RWPE2 (cell line): ENCODE measurements at regions not wholly inside any gene's neighbourhood (a gene's known extent, or its start where the extent isn't known, plus 50 kb on each side); places are given as distances from the start of the nearest gene placed in this dataset.

Source experiments
- ATAC-seq: fragments of 200-7000 bp; cut with Tn5 transposase; 3 replicates; pipeline ENCODE4 v1.9.1; 2021; ENCODE audit warnings: low read depth
- DNase-seq: peaks from one replicate; pipeline ENCODE4 v3.0.0-alpha.2; 2020; ENCODE audit warnings: low spot score
- H3K27ac ChIP-seq: fragments of 450-650 bp; 2 replicates; pipeline ENCODE4 v1.5.1; 2017; ENCODE audit warnings: mild to moderate bottlenecking; ENCODE audit not compliant: poor library complexity, severe bottlenecking
- H3K27me3 ChIP-seq: fragments of 250-450 bp; sonication (Bioruptor Pico); 2 replicates; pipeline ENCODE4 v1.5.1; 2021; ENCODE audit warnings: mild to moderate bottlenecking, moderate library complexity; ENCODE audit not compliant: insufficient read depth, poor library complexity, severe bottlenecking
- H3K36me3 ChIP-seq: fragments of 250-450 bp; sonication (Bioruptor Pico); 2 replicates; pipeline ENCODE4 v1.5.1; 2020; ENCODE audit warnings: low read depth, mild to moderate bottlenecking, moderate library complexity
- H3K4me1 ChIP-seq: fragments of 250-450 bp; sonication (Bioruptor Pico); 2 replicates; pipeline ENCODE4 v1.5.1; 2021; ENCODE audit warnings: mild to moderate bottlenecking, moderate library complexity; ENCODE audit not compliant: insufficient read depth, poor library complexity, severe bottlenecking
- H3K4me3 ChIP-seq: fragments of 250-450 bp; sonication (Bioruptor Pico); 2 replicates; pipeline ENCODE4 v1.5.1; 2021; ENCODE audit warnings: mild to moderate bottlenecking, moderate library complexity; ENCODE audit not compliant: severe bottlenecking
- H3K9me3 ChIP-seq: fragments of 250-450 bp; sonication (Bioruptor Pico); 2 replicates; pipeline ENCODE4 v1.5.1; 2021; ENCODE audit warnings: mild to moderate bottlenecking, moderate library complexity; ENCODE audit not compliant: severe bottlenecking
- TF ChIP-seq, protein P1 (sequence below): fragments of 450-650 bp; IDR thresholded peaks from one replicate; pipeline ENCODE4 v1.5.1; 2017; ENCODE audit warnings: mild to moderate bottlenecking, moderate library complexity; ENCODE audit not compliant: poor library complexity, severe bottlenecking

GRCh38 chr10:57162231-57162630 is 801.2 kb upstream of the ZWINT start:
- Histone ChIP-seq H3K4me3 (no peak overlapping the region), H3K27ac (no peak overlapping the region), H3K36me3 (no peaks in the 10 kb centered on the region), H3K9me3 (no peaks in the 10 kb centered on the region), H3K27me3 (no peaks in the 10 kb centered on the region), H3K4me1 (no peaks in the 10 kb centered on the region)
- ATAC-seq (no peak), DNase-seq (no peak)
- TF ChIP-seq, protein P1, sequence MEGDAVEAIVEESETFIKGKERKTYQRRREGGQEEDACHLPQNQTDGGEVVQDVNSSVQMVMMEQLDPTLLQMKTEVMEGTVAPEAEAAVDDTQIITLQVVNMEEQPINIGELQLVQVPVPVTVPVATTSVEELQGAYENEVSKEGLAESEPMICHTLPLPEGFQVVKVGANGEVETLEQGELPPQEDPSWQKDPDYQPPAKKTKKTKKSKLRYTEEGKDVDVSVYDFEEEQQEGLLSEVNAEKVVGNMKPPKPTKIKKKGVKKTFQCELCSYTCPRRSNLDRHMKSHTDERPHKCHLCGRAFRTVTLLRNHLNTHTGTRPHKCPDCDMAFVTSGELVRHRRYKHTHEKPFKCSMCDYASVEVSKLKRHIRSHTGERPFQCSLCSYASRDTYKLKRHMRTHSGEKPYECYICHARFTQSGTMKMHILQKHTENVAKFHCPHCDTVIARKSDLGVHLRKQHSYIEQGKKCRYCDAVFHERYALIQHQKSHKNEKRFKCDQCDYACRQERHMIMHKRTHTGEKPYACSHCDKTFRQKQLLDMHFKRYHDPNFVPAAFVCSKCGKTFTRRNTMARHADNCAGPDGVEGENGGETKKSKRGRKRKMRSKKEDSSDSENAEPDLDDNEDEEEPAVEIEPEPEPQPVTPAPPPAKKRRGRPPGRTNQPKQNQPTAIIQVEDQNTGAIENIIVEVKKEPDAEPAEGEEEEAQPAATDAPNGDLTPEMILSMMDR = no peak

GRCh38 chr10:57161157-57161556 is 800.1 kb upstream of the ZWINT start:
- Histone ChIP-seq H3K27me3 (no peaks in the 10 kb centered on the region), H3K9me3 (no peaks in the 10 kb centered on the region), H3K4me1 (no peaks in the 10 kb centered on the region), H3K36me3 (no peaks in the 10 kb centered on the region), H3K4me3 (no peak overlapping the region), H3K27ac (no peak overlapping the region)
- TF ChIP-seq, protein P1 = no peak
- ATAC-seq = no peak
- DNase-seq = no peak

DNA sequence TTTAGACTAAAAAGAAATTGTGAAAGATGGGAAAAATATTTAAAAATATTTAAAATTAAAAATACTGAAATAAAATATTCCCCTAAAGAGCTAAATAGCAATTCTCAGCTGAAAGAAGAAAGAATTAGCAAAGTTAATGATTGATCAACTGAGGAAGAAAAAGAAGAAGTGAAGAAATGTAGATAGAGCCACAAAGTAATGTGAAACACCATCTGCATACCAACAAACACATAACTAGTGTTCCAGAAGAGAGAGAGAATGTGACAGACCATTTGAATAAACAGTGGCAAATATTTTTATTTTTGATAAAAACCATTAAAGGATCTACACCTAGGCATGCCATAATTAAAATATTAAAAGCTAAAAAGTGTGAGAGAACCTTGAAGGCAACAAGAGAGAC is 784.5 kb upstream of the ZWINT start:
- no peaks in the 10 kb centered on the region for H3K27me3 ChIP-seq
- H3K9me3 ChIP-seq = no peaks in the 10 kb centered on the region
- H3K4me1 ChIP-seq = no peaks in the 10 kb centered on the region
- H3K27ac ChIP-seq = no peak overlapping the region
- DNase-seq = no peak
- ATAC-seq = no peak
- TF ChIP-seq, protein P1 = no peak
- no peaks in the 10 kb centered on the region for H3K36me3 ChIP-seq
- no peak overlapping the region for H3K4me3 ChIP-seq

GRCh38 chr10:57142925-57143576 is 782.0 kb upstream of the ZWINT start:
- DNase-seq = no peak
- TF ChIP-seq, protein P1 = no peak
- Histone ChIP-seq H3K27ac (no peak overlapping the region), H3K9me3 (no peaks in the 10 kb centered on the region), H3K4me3 (no peak overlapping the region), H3K4me1 (no peaks in the 10 kb centered on the region), H3K36me3 (no peaks in the 10 kb centered on the region), H3K27me3 (no peaks in the 10 kb centered on the region)
- ATAC-seq = no peak

- Histone ChIP-seq H3K9me3 (no peaks in the 10 kb centered on the region), H3K27ac (no peak overlapping the region), H3K4me3 (no peak overlapping the region), H3K36me3 (no peaks in the 10 kb centered on the region), H3K4me1 (no peaks in the 10 kb centered on the region), H3K27me3 (no peaks in the 10 kb centered on the region)
- TF ChIP-seq, protein P1 = no peak
- DNase-seq = no peak
- ATAC-seq = no peak
Observed at GRCh38 chr10:57141708-57142107, 780.6 kb upstream of the ZWINT start.
